Neural cell (in vitro differentiated cells): ENCODE measurements at regions not wholly inside any gene's neighbourhood (a gene's known extent, or its start where the extent isn't known, plus 50 kb on each side); places are given as distances from the start of the nearest gene placed in this dataset.

Experiments used
- EP300 ChIP-seq: fragments of 450-650 bp; conservative IDR thresholded peaks from 2 replicates; pipeline ENCODE4 v1.6.1; 2014; ENCODE audit warnings: antibody characterized with exemption, mild to moderate bottlenecking, moderate library complexity; ENCODE audit not compliant: poor library complexity, severe bottlenecking
- EZH2 ChIP-seq: fragments of 200-600, 300-800 bp; shearing (Covaris generic), sonication (generic); IDR thresholded peaks from 2 replicates; pipeline ENCODE4 v1.6.1; 2014; ENCODE audit warnings: antibody characterized with exemption, low read length, borderline replicate concordance, mild to moderate bottlenecking; ENCODE audit not compliant: insufficient read depth, poor library complexity, severe bottlenecking
- RAD21 ChIP-seq: fragments of 450-650 bp; conservative IDR thresholded peaks from 2 replicates; pipeline ENCODE4 v1.6.1; 2014; ENCODE audit warnings: antibody characterized with exemption, mild to moderate bottlenecking, moderate library complexity
- TF ChIP-seq, protein P1 (sequence below): IDR thresholded peaks from 2 replicates; pipeline ENCODE4 v1.6.1; 2012; ENCODE audit warnings: borderline replicate concordance
- TF ChIP-seq, protein P2 (sequence below): fragments of 450-650 bp; IDR thresholded peaks from 2 replicates; pipeline ENCODE4 v1.5.1; 2014; ENCODE audit warnings: antibody characterized with exemption, mild to moderate bottlenecking, moderate library complexity; ENCODE audit not compliant: poor library complexity, severe bottlenecking

DNA sequence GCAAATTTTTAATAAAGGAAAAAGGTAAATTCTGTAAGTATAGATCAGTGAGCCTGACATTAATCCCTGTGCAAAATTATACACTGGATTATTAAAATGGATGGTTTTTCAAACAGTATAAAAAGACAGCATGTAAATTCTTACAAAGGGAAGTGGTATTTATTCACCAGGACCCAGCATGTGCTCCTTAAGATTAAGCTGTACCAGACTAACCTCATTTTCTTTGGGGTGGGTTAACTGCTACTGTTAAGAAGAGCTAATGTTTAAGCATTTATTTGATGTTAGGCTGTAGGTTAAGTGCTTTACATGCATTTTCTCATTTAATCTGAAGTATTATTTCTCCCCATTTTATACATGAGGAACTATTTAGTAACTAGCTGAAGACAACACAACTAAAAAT lies 60.3 kb upstream of the RFX3 start:
- TF ChIP-seq RAD21, result no peak
- TF ChIP-seq EP300, result no peak
- TF ChIP-seq EZH2, result no peak
- TF ChIP-seq, protein P1, sequence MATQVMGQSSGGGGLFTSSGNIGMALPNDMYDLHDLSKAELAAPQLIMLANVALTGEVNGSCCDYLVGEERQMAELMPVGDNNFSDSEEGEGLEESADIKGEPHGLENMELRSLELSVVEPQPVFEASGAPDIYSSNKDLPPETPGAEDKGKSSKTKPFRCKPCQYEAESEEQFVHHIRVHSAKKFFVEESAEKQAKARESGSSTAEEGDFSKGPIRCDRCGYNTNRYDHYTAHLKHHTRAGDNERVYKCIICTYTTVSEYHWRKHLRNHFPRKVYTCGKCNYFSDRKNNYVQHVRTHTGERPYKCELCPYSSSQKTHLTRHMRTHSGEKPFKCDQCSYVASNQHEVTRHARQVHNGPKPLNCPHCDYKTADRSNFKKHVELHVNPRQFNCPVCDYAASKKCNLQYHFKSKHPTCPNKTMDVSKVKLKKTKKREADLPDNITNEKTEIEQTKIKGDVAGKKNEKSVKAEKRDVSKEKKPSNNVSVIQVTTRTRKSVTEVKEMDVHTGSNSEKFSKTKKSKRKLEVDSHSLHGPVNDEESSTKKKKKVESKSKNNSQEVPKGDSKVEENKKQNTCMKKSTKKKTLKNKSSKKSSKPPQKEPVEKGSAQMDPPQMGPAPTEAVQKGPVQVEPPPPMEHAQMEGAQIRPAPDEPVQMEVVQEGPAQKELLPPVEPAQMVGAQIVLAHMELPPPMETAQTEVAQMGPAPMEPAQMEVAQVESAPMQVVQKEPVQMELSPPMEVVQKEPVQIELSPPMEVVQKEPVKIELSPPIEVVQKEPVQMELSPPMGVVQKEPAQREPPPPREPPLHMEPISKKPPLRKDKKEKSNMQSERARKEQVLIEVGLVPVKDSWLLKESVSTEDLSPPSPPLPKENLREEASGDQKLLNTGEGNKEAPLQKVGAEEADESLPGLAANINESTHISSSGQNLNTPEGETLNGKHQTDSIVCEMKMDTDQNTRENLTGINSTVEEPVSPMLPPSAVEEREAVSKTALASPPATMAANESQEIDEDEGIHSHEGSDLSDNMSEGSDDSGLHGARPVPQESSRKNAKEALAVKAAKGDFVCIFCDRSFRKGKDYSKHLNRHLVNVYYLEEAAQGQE, result no peak
- TF ChIP-seq, protein P2, sequence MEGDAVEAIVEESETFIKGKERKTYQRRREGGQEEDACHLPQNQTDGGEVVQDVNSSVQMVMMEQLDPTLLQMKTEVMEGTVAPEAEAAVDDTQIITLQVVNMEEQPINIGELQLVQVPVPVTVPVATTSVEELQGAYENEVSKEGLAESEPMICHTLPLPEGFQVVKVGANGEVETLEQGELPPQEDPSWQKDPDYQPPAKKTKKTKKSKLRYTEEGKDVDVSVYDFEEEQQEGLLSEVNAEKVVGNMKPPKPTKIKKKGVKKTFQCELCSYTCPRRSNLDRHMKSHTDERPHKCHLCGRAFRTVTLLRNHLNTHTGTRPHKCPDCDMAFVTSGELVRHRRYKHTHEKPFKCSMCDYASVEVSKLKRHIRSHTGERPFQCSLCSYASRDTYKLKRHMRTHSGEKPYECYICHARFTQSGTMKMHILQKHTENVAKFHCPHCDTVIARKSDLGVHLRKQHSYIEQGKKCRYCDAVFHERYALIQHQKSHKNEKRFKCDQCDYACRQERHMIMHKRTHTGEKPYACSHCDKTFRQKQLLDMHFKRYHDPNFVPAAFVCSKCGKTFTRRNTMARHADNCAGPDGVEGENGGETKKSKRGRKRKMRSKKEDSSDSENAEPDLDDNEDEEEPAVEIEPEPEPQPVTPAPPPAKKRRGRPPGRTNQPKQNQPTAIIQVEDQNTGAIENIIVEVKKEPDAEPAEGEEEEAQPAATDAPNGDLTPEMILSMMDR, result no peak
